ENCODE measurements at regions not wholly inside any gene's neighbourhood (a gene's known extent, or its start where the extent isn't known, plus 50 kb on each side); places are given as distances from the start of the nearest gene placed in this dataset.
"Not testable (repeated sequence)": the region's sequence is repeated elsewhere in the genome, so short reads cannot be mapped to it uniquely, and the experiment has no call there.

- no peaks in the 10 kb centered on the region for H3K27me3 Mint-ChIP-seq
- no peaks in the 10 kb centered on the region for H3K36me3 Mint-ChIP-seq (ENCODE audit: low read depth)
- intact Hi-C loops (cut with micrococcal nuclease): no loop called here
- DNase-seq: no peak
- TF ChIP-seq CTCF (IDR thresholded peaks at IDR 0.05): no peak
- ChIA-PET POLR2A (no interaction called here), CTCF (no interaction called here)
- no peaks in the 10 kb centered on the region for H3K4me1 Mint-ChIP-seq
- no peak overlapping the region for H3K4me3 Mint-ChIP-seq
- no peak overlapping the region for H3K27ac Mint-ChIP-seq
- H3K9me3 Mint-ChIP-seq: no peaks in the 10 kb centered on the region
- ATAC-seq (ENCODE audit: low read depth): no peak
These were observed 143.8 kb upstream of the FGF10 start for GRCh38 chr5:44532981-44533380.

- POLR2A ChIA-PET: not testable (repeated sequence)
These were observed 142.5 kb upstream of the FGF10 start for GRCh38 chr5:44531756-44532155.

GRCh38 chr5:44530783-44531182 is 141.6 kb upstream of the FGF10 start:
- H3K4me1 Mint-ChIP-seq; H3K4me3 Mint-ChIP-seq; ATAC-seq (ENCODE audit: low read depth); POLR2A ChIA-PET; H3K27ac Mint-ChIP-seq; DNase-seq; intact Hi-C loops (cut with micrococcal nuclease); H3K27me3 Mint-ChIP-seq; H3K36me3 Mint-ChIP-seq (ENCODE audit: low read depth); CTCF ChIA-PET; H3K9me3 Mint-ChIP-seq: not testable (repeated sequence)

More at GRCh38 chr5:44531756-44532155, 142.5 kb upstream of the FGF10 start:
- H3K36me3 Mint-ChIP-seq (ENCODE audit: low read depth); DNase-seq; H3K27me3 Mint-ChIP-seq; H3K4me1 Mint-ChIP-seq; H3K4me3 Mint-ChIP-seq; ATAC-seq (ENCODE audit: low read depth); H3K9me3 Mint-ChIP-seq; CTCF ChIA-PET; H3K27ac Mint-ChIP-seq; intact Hi-C loops (cut with micrococcal nuclease): not testable (repeated sequence)

- Mint-ChIP-seq H3K4me3 (no peak overlapping the region), H3K36me3 (ENCODE audit: low read depth) (no peaks in the 10 kb centered on the region), H3K4me1 (no peaks in the 10 kb centered on the region), H3K27ac (no peak overlapping the region), H3K9me3 (no peaks in the 10 kb centered on the region), H3K27me3 (no peaks in the 10 kb centered on the region)
- DNase-seq: no peak
- ChIA-PET CTCF (no interaction called here), POLR2A (no interaction called here)
- TF ChIP-seq CTCF (IDR thresholded peaks at IDR 0.05): no peak
- intact Hi-C loops (cut with micrococcal nuclease): no loop called here
- ATAC-seq (ENCODE audit: low read depth): no peak
These were observed 122.4 kb upstream of the FGF10 start for GRCh38 chr5:44511596-44511995.

- Mint-ChIP-seq H3K27ac (no peak overlapping the region), H3K36me3 (ENCODE audit: low read depth) (no peaks in the 10 kb centered on the region), H3K4me3 (no peak overlapping the region), H3K9me3 (no peaks in the 10 kb centered on the region), H3K4me1 (no peaks in the 10 kb centered on the region), H3K27me3 (no peaks in the 10 kb centered on the region)
- ATAC-seq (ENCODE audit: low read depth) (no peak), DNase-seq (no peak)
- POLR2A ChIA-PET: no interaction called here
- intact Hi-C loops (cut with micrococcal nuclease): no loop called here
- CTCF ChIA-PET: no interaction called here
- no peak for TF ChIP-seq CTCF (IDR thresholded peaks at IDR 0.05)
These were observed 117.3 kb upstream of the FGF10 start for GRCh38 chr5:44506561-44506960.

GRCh38 chr5:44499381-44499780 is 110.2 kb upstream of the FGF10 start:
- ATAC-seq (ENCODE audit: low read depth): no peak
- DNase-seq: no peak
- Mint-ChIP-seq H3K4me1 (no peaks in the 10 kb centered on the region), H3K36me3 (ENCODE audit: low read depth) (no peaks in the 10 kb centered on the region), H3K27ac (no peak overlapping the region), H3K4me3 (no peak overlapping the region), H3K9me3 (no peaks in the 10 kb centered on the region), H3K27me3 (no peaks in the 10 kb centered on the region)
- TF ChIP-seq CTCF (IDR thresholded peaks at IDR 0.05): no peak
- POLR2A ChIA-PET: no interaction called here
- intact Hi-C loops (cut with micrococcal nuclease): no loop called here
- CTCF ChIA-PET: no interaction called here

Data from activated B cell treated with CpG ODN at 0.5 μM for 24 hours (primary cell).